ENCODE measurements at regions not wholly inside any gene's neighbourhood (a gene's known extent, or its start where the extent isn't known, plus 50 kb on each side); places are given as distances from the start of the nearest gene placed in this dataset.

DNA sequence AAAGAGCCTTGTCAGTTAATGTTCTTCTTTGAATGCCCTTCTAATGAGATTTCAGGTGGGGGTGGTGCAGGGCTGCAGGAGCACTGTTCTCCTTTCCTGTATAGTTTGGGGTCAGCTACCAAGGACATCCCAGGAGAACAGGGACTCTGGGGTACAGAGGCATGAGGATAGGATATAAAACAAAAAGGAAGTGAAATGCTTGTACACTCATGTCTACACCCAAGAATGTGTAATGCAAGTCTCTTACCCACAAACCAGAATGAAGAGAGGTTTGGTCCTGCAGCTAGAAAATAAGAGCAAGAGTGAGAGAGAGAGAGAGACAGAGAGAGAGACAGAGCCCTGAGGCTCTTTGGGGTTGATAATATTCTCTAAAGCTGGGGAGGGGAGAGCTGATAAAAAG, 151.8 kb upstream of the KCTD1 start (continued):
- no peak for TF ChIP-seq IKZF4 (CRISPR knock-in tag; IDR thresholded peaks at IDR 0.05; ENCODE audit: borderline replicate concordance, low read depth, not compliant biosample characterization)
- no peak for TF ChIP-seq FLYWCH1 (CRISPR knock-in tag; IDR thresholded peaks at IDR 0.05)
- no peak for TF ChIP-seq BRCA1 (CRISPR knock-in tag; IDR thresholded peaks at IDR 0.05)
- no peak for TF ChIP-seq HDAC2 (CRISPR knock-in tag; IDR thresholded peaks at IDR 0.05)

DNA sequence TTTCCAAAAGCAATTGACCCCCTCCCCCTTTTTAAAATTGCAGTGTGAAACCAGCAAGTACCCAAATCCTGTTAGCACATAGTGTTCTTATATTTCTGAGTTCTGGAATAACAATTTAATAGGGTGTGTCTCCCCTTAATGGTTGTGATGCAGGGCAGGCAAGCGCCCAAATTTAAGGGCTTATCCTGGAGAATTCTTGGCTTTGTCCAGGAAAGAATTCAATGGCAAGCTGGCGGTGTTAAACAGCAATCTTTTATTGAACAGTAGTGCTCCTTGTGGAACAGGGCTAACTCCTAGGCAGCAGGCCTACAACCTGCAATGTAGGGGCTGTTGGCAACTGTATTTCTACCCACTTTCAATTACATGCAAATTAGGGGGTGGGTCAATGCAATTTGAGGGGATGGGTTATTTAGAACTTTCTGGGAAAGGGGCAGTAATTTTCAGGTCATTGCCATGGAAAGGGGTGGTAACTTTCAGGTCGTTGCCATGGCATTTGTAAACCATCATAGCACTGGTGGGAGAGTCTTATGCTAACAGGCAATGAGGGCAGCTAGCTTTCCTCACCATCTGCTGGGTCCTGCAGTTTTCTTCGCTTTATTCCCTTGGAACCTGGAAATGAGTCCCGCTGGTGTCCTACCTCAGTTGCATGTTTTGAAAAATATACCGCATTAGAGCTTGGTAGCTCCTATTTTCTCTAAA, 149.0 kb upstream of the KCTD1 start:
- TF ChIP-seq NR1H2 (CRISPR knock-in tag; IDR thresholded peaks at IDR 0.05; ENCODE audit: borderline replicate concordance, low read depth) (no peak), ONECUT2 (CRISPR knock-in tag; IDR thresholded peaks at IDR 0.05) (no peak), TP53 (CRISPR knock-in tag; conservative IDR thresholded peaks at IDR 0.05) (no peak), KAT2B (IDR thresholded peaks at IDR 0.05; ENCODE audit: borderline replicate concordance, low read depth, low read length) (no peak), PHF5A (CRISPR knock-in tag; IDR thresholded peaks at IDR 0.05; ENCODE audit: low read depth, unreplicated experiment) (no peak), WIZ (CRISPR knock-in tag; IDR thresholded peaks at IDR 0.05) (no peak), DMTF1 (CRISPR knock-in tag; IDR thresholded peaks at IDR 0.05) (no peak), PAX8 (CRISPR knock-in tag; IDR thresholded peaks at IDR 0.05; ENCODE audit: borderline replicate concordance) (no peak), TFDP2 (CRISPR knock-in tag; IDR thresholded peaks at IDR 0.05) (no peak), FOXO1 (CRISPR knock-in tag; IDR thresholded peaks at IDR 0.05) (no peak), ZNF34 (CRISPR knock-in tag; IDR thresholded peaks at IDR 0.05; ENCODE audit: borderline replicate concordance) (no peak), ZNF460 (CRISPR knock-in tag; IDR thresholded peaks at IDR 0.05; ENCODE audit: borderline replicate concordance) (no peak), AKAP8 (CRISPR knock-in tag; IDR thresholded peaks at IDR 0.05) (no peak), ZFP1 (CRISPR knock-in tag; IDR thresholded peaks at IDR 0.05) (no peak), ZNF432 (CRISPR knock-in tag; IDR thresholded peaks at IDR 0.05; ENCODE audit: borderline replicate concordance) (no peak)
- H2AFZ ChIP-seq (ENCODE audit: low read length): no peak overlapping the region
- WGBS (ENCODE audit: low lambda C conversion rate): 18% methylated on average over 6 of the region's 6 CpGs
- H3K9ac ChIP-seq (ENCODE audit: insufficient read depth, low read depth, low read length): no peak overlapping the region
- DNase-seq (ENCODE audit: low spot score): no peak
- H3K36me3 ChIP-seq (replicated peaks in 1 of 2; ENCODE audit: control insufficient read depth in 1 of 2, insufficient read depth in 2 of 2, low read length in 2 of 2): no peaks in the 10 kb centered on the region
- in situ Hi-C loops (cut with HindIII; ENCODE audit: extremely low pct_ligation_motif_present, low pct_unique_long_range_greater_than_20kb): no loop called here
- no peaks in the 10 kb centered on the region for H3K9me3 ChIP-seq (ENCODE audit: low read length)
- no peaks in the 10 kb centered on the region for H3K79me2 ChIP-seq (ENCODE audit: insufficient read depth, low read length)
- no peaks in the 10 kb centered on the region for H3K4me1 ChIP-seq (ENCODE audit: insufficient read depth, low read length)
- H4K20me1 ChIP-seq (ENCODE audit: insufficient read depth, low read length): no peaks in the 10 kb centered on the region
- ChIA-PET POLR2A (no interaction called here), CTCF (ENCODE audit: low intra/inter-chr PET ratio, low total read pairs) (no interaction called here)
- no peak overlapping the region for H3K4me2 ChIP-seq (ENCODE audit: low read depth, low read length)
- H3K27me3 ChIP-seq (ENCODE audit: control insufficient read depth in 1 of 2, insufficient read depth in 2 of 2, low read length in 2 of 2): no peaks in the 10 kb centered on the region
- FAIRE-seq: no peak
- no peak for ATAC-seq
- no TSS peak for BruUV-seq (replicated peaks)
- H3K27ac ChIP-seq (ENCODE audit: extremely low read length, insufficient read depth, low read length): no peak overlapping the region
- intact Hi-C loops (cut with micrococcal nuclease; ENCODE audit: unreplicated experiment): no loop called here
- H3K4me3 ChIP-seq (replicated peaks in 1 of 3; ENCODE audit: insufficient read depth in 1 of 3, low read depth in 2 of 3, low read length in 3 of 3): no peak overlapping the region
